ENCODE measurements at regions not wholly inside any gene's neighbourhood (a gene's known extent, or its start where the extent isn't known, plus 50 kb on each side); places are given as distances from the start of the nearest gene placed in this dataset.
"Not testable (repeated sequence)": the region's sequence is repeated elsewhere in the genome, so short reads cannot be mapped to it uniquely, and the experiment has no call there.

- not testable (repeated sequence) for DNase-seq
These were observed 179.7 kb downstream of the IRF8 start for GRCh38 chr16:86078711-86079110.

GRCh38 chr16:86079255-86079885 is 180.4 kb downstream of the IRF8 start:
- no peak for DNase-seq

- no peak for DNase-seq
These were observed 181.3 kb downstream of the IRF8 start for GRCh38 chr16:86080131-86080875.

GRCh38 chr16:86080982-86081381 is 182.0 kb downstream of the IRF8 start:
- no peak for DNase-seq

- DNase-seq: no peak
These were observed 183.6 kb downstream of the IRF8 start for GRCh38 chr16:86082418-86083030.

- DNase-seq: no peak
These were observed 184.5 kb downstream of the IRF8 start for GRCh38 chr16:86083382-86084002.

GRCh38 chr16:86085161-86085611 is 186.2 kb downstream of the IRF8 start:
- DNase-seq: no peak

- DNase-seq: no peak
These were observed 186.8 kb downstream of the IRF8 start for GRCh38 chr16:86085795-86086194.

GRCh38 chr16:86086471-86086870 is 187.5 kb downstream of the IRF8 start:
- DNase-seq: no peak

GRCh38 chr16:86087011-86087895 is 188.3 kb downstream of the IRF8 start:
- no peak for DNase-seq

- DNase-seq: no peak
These were observed 188.9 kb downstream of the IRF8 start for GRCh38 chr16:86087896-86088230.

GRCh38 chr16:86088287-86088686 is 189.3 kb downstream of the IRF8 start:
- DNase-seq: no peak

- no peak for DNase-seq
These were observed 189.9 kb downstream of the IRF8 start for GRCh38 chr16:86088816-86089215.

GRCh38 chr16:86089334-86089900 is 190.5 kb downstream of the IRF8 start:
- no peak for DNase-seq

GRCh38 chr16:86089991-86090390 is 191.0 kb downstream of the IRF8 start:
- no peak for DNase-seq

- DNase-seq: no peak
These were observed 191.7 kb downstream of the IRF8 start for GRCh38 chr16:86090461-86091170.

- no peak for DNase-seq
These were observed 193.0 kb downstream of the IRF8 start for GRCh38 chr16:86091976-86092375.

- DNase-seq: no peak
These were observed 193.9 kb downstream of the IRF8 start for GRCh38 chr16:86092586-86093480.

- no peak for DNase-seq
These were observed 195.1 kb downstream of the IRF8 start for GRCh38 chr16:86093801-86094750.

Measured in activated CD8-positive, alpha-beta memory T cell treated with anti-CD3 and anti-CD28 coated beads for 24 hours (primary cell).